OCI-LY1 (cell line): ENCODE measurements at regions not wholly inside any gene's neighbourhood (a gene's known extent, or its start where the extent isn't known, plus 50 kb on each side); places are given as distances from the start of the nearest gene placed in this dataset.

Experiments used
- EZH2 ChIP-seq: fragments of 200-600 bp; sonication (generic), shearing (Covaris generic); IDR thresholded peaks from 2 replicates; pipeline ENCODE4 v1.8.0; 2017; ENCODE audit warnings: borderline replicate concordance, mixed run types, mild to moderate bottlenecking, antibody characterized with exemption, low read length, moderate library complexity, mixed read lengths
- TF ChIP-seq, protein P1 (sequence below): fragments of 200-600 bp; sonication (generic), shearing (Covaris generic); IDR thresholded peaks from 2 replicates; pipeline ENCODE4 v1.5.1; 2017; ENCODE audit warnings: mild to moderate bottlenecking, antibody characterized with exemption, low read length, moderate library complexity, mixed read lengths

DNA sequence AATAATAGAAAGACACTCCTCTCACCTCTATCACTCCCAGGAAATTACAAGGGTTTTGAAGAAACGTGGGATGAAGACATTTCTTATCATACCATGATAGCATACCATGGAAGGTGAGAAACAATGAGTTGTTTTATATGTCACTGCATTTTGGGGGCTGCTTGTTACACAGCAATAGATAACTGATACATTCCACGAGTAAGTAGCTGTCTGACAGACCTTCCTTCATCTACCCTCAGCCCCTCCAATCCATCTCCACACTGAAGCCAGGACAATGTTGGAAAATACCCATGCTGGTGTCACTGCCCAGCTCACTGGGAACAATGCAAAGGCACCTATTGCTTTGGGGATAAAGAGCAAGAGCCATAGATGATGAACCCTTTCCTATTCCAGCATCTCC lies 68.9 kb upstream of the USP29 start:
- TF ChIP-seq EZH2: no peak
- TF ChIP-seq, protein P1, sequence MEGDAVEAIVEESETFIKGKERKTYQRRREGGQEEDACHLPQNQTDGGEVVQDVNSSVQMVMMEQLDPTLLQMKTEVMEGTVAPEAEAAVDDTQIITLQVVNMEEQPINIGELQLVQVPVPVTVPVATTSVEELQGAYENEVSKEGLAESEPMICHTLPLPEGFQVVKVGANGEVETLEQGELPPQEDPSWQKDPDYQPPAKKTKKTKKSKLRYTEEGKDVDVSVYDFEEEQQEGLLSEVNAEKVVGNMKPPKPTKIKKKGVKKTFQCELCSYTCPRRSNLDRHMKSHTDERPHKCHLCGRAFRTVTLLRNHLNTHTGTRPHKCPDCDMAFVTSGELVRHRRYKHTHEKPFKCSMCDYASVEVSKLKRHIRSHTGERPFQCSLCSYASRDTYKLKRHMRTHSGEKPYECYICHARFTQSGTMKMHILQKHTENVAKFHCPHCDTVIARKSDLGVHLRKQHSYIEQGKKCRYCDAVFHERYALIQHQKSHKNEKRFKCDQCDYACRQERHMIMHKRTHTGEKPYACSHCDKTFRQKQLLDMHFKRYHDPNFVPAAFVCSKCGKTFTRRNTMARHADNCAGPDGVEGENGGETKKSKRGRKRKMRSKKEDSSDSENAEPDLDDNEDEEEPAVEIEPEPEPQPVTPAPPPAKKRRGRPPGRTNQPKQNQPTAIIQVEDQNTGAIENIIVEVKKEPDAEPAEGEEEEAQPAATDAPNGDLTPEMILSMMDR: no peak
